ENCODE measurements at regions not wholly inside any gene's neighbourhood (a gene's known extent, or its start where the extent isn't known, plus 50 kb on each side); places are given as distances from the start of the nearest gene placed in this dataset.

DNA sequence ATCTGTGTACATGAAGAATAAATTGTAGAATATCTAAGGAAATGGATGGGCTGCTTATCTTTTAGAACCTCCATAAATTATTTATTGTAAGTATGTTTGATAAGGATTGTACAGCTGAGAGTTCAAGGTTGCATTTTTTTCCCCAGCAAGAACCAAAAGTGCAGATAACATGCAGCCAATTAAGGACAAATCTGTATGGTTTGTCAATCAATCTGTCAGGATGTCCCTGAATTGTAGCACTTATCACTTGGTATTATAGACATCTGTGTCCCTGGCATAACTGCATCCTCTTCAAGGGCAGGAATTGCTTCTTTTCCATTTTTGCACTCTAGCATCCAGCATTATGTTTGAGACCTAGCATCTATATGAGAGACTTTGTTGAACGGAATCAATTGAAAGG, 95.4 kb upstream of the IGFBP7 start (continued):
- TF ChIP-seq, protein P1, sequence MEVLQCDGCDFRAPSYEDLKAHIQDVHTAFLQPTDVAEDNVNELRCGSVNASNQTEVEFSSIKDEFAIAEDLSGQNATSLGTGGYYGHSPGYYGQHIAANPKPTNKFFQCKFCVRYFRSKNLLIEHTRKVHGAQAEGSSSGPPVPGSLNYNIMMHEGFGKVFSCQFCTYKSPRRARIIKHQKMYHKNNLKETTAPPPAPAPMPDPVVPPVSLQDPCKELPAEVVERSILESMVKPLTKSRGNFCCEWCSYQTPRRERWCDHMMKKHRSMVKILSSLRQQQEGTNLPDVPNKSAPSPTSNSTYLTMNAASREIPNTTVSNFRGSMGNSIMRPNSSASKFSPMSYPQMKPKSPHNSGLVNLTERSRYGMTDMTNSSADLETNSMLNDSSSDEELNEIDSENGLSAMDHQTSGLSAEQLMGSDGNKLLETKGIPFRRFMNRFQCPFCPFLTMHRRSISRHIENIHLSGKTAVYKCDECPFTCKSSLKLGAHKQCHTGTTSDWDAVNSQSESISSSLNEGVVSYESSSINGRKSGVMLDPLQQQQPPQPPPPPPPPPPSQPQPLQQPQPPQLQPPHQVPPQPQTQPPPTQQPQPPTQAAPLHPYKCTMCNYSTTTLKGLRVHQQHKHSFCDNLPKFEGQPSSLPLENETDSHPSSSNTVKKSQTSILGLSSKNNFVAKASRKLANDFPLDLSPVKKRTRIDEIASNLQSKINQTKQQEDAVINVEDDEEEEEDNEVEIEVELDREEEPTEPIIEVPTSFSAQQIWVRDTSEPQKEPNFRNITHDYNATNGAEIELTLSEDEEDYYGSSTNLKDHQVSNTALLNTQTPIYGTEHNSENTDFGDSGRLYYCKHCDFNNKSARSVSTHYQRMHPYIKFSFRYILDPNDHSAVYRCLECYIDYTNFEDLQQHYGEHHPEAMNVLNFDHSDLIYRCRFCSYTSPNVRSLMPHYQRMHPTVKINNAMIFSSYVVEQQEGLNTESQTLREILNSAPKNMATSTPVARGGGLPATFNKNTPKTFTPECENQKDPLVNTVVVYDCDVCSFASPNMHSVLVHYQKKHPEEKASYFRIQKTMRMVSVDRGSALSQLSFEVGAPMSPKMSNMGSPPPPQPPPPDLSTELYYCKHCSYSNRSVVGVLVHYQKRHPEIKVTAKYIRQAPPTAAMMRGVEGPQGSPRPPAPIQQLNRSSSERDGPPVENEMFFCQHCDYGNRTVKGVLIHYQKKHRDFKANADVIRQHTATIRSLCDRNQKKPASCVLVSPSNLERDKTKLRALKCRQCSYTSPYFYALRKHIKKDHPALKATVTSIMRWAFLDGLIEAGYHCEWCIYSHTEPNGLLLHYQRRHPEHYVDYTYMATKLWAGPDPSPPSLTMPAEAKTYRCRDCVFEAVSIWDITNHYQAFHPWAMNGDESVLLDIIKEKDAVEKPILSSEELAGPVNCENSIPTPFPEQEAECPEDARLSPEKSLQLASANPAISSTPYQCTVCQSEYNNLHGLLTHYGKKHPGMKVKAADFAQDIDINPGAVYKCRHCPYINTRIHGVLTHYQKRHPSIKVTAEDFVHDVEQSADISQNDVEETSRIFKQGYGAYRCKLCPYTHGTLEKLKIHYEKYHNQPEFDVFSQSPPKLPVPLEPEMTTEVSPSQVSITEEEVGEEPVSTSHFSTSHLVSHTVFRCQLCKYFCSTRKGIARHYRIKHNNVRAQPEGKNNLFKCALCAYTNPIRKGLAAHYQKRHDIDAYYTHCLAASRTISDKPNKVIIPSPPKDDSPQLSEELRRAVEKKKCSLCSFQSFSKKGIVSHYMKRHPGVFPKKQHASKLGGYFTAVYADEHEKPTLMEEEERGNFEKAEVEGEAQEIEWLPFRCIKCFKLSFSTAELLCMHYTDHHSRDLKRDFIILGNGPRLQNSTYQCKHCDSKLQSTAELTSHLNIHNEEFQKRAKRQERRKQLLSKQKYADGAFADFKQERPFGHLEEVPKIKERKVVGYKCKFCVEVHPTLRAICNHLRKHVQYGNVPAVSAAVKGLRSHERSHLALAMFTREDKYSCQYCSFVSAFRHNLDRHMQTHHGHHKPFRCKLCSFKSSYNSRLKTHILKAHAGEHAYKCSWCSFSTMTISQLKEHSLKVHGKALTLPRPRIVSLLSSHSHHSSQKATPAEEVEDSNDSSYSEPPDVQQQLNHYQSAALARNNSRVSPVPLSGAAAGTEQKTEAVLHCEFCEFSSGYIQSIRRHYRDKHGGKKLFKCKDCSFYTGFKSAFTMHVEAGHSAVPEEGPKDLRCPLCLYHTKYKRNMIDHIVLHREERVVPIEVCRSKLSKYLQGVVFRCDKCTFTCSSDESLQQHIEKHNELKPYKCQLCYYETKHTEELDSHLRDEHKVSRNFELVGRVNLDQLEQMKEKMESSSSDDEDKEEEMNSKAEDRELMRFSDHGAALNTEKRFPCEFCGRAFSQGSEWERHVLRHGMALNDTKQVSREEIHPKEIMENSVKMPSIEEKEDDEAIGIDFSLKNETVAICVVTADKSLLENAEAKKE (CRISPR knock-in tag; IDR thresholded peaks at IDR 0.05) = no peak
- TF ChIP-seq, protein P2, sequence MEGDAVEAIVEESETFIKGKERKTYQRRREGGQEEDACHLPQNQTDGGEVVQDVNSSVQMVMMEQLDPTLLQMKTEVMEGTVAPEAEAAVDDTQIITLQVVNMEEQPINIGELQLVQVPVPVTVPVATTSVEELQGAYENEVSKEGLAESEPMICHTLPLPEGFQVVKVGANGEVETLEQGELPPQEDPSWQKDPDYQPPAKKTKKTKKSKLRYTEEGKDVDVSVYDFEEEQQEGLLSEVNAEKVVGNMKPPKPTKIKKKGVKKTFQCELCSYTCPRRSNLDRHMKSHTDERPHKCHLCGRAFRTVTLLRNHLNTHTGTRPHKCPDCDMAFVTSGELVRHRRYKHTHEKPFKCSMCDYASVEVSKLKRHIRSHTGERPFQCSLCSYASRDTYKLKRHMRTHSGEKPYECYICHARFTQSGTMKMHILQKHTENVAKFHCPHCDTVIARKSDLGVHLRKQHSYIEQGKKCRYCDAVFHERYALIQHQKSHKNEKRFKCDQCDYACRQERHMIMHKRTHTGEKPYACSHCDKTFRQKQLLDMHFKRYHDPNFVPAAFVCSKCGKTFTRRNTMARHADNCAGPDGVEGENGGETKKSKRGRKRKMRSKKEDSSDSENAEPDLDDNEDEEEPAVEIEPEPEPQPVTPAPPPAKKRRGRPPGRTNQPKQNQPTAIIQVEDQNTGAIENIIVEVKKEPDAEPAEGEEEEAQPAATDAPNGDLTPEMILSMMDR (conservative IDR thresholded peaks at IDR 0.05; ENCODE audit: low read depth in 2 of 2) = no peak
- TF ChIP-seq, protein P3, sequence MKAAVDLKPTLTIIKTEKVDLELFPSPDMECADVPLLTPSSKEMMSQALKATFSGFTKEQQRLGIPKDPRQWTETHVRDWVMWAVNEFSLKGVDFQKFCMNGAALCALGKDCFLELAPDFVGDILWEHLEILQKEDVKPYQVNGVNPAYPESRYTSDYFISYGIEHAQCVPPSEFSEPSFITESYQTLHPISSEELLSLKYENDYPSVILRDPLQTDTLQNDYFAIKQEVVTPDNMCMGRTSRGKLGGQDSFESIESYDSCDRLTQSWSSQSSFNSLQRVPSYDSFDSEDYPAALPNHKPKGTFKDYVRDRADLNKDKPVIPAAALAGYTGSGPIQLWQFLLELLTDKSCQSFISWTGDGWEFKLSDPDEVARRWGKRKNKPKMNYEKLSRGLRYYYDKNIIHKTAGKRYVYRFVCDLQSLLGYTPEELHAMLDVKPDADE (IDR thresholded peaks at IDR 0.05) = no peak

DNA sequence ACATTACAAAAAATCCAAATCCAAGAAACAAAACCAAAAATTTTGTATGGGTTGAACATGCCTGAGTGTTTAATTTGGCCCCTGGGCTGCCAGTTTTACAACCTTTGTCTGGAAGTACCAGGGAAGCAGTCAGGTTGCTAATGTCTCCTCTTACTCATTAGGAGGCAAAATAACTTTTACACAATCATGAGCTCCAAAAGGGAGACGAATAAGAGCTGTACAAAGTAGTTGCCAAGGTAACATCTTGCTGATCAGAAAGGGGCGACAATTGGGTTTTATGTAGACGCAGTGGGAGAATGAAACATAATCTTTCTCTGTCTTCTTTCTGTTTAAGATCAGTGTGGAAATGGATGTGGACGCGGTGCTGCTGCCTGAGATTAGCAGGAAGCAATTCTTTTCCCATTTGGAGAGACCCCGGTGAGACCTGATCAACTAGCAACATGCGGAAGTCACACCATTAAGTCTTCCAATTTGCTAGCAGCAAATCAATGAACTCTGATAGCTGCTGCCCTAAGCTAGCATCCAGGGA, 90.7 kb upstream of the IGFBP7 start:
- H3K36me3 Mint-ChIP-seq (ENCODE audit: low read depth) = 0 out of 3 replicates have a peak, but pooled peaks cover 3% of the 10 kb centered on the region
- peaks cover 4% of the 10 kb centered on the region; the same call in 1 of the 2 replicates for H3K4me1 ChIP-seq (ENCODE audit: insufficient read depth)
- no peaks in the 10 kb centered on the region for H4K20me1 ChIP-seq (replicated peaks; ENCODE audit: insufficient read depth)
- H3K9me3 Mint-ChIP-seq = no peaks in the 10 kb centered on the region; the same call in 2 of the 3 replicates
- peaks cover 2% of the 10 kb centered on the region; the same call in 1 of the 2 replicates for H3K9me2 ChIP-seq (ENCODE audit: insufficient read depth)
- no peak overlapping the region for H3K4me3 ChIP-seq
- no peaks in the 10 kb centered on the region for H3K27me3 ChIP-seq (ENCODE audit: insufficient read depth)
- peaks cover 2% of the 10 kb centered on the region for H3K4me1 Mint-ChIP-seq
- no peaks in the 10 kb centered on the region for H3K36me3 ChIP-seq (ENCODE audit: insufficient read depth)
- H3F3A ChIP-seq (replicated peaks; ENCODE audit: low read depth) = no peaks in the 10 kb centered on the region
- H3K27ac Mint-ChIP-seq = no peak overlapping the region
- H3K27ac ChIP-seq (ENCODE audit: low read depth) = no peak overlapping the region
- no peak for ATAC-seq
- peaks cover 5% of the 10 kb centered on the region for H3K27me3 Mint-ChIP-seq (ENCODE audit: insufficient read depth, low read depth, poor library complexity)
- no peak overlapping the region for H3K4me3 Mint-ChIP-seq
- no peaks in the 10 kb centered on the region for H3K79me2 ChIP-seq (replicated peaks; ENCODE audit: insufficient read depth)
- H2AFZ ChIP-seq = peak overlapping the region; percentile 66; the same call in 1 of the 2 replicates
- TF ChIP-seq, protein P2 (conservative IDR thresholded peaks at IDR 0.05; ENCODE audit: low read depth in 2 of 2) = no peak
- TF ChIP-seq JUNB (IDR thresholded peaks at IDR 0.05; ENCODE audit: unreplicated experiment) (no peak), STAT1 (IDR thresholded peaks at IDR 0.05; ENCODE audit: unreplicated experiment) (no peak)
- no peak for DNase-seq (ENCODE audit: low spot score)
- H3K4me2 ChIP-seq = no peak overlapping the region

Data from GM23338 (cell line).